GM12891 (cell line): ENCODE measurements at regions not wholly inside any gene's neighbourhood (a gene's known extent, or its start where the extent isn't known, plus 50 kb on each side); places are given as distances from the start of the nearest gene placed in this dataset.
"Not testable (repeated sequence)": the region's sequence is repeated elsewhere in the genome, so short reads cannot be mapped to it uniquely, and the experiment has no call there.

ENCODE experiments used
- DNase-seq: peaks from one replicate; pipeline ENCODE4 v3.0.0; 2011; ENCODE audit warnings: low spot score; ENCODE audit not compliant: insufficient read length
- FAIRE-seq: peaks from 2 replicates; lab custom pipeline; 2011; peaks lifted over from hg19 to GRCh38; lab: Jason Lieb, UNC
- PAX5 ChIP-seq: IDR thresholded peaks from 2 replicates; pipeline ENCODE4 v1.6.1; 2011; ENCODE audit warnings: low read length, moderate library complexity, mild to moderate bottlenecking; ENCODE audit not compliant: insufficient read depth, severe bottlenecking
- POLR2A ChIP-seq: IDR thresholded peaks from 2 replicates; pipeline ENCODE4 v1.6.1; 2011; ENCODE audit warnings: low read depth, low read length, control low read depth
- POLR2AphosphoS5 ChIP-seq: IDR thresholded peaks from 2 replicates; pipeline ENCODE4 v1.6.1; 2011; ENCODE audit warnings: low read depth, low read length, control low read depth
- POU2F2 ChIP-seq: IDR thresholded peaks from 2 replicates; pipeline ENCODE4 v1.6.1; 2011; ENCODE audit warnings: low read depth, mild to moderate bottlenecking, control low read depth, low read length, moderate library complexity
- SPI1 ChIP-seq: IDR thresholded peaks from 2 replicates; pipeline ENCODE4 v1.6.1; 2011; ENCODE audit warnings: low read depth, low read length, control low read depth
- TAF1 ChIP-seq: IDR thresholded peaks from 2 replicates; pipeline ENCODE4 v1.6.1; 2011; ENCODE audit warnings: low read depth, low read length, control low read depth

- DNase-seq (no peak), FAIRE-seq (no peak)
- TF ChIP-seq PAX5 (no peak), POU2F2 (no peak), POLR2AphosphoS5 (no peak), SPI1 (no peak)
These were observed 370.2 kb downstream of the SFMBT2 start for GRCh38 chr10:7040681-7041080.

GRCh38 chr10:7039859-7040258 is 371.0 kb downstream of the SFMBT2 start:
- DNase-seq (no peak), FAIRE-seq (no peak)
- no peak for TF ChIP-seq TAF1
- no peak for TF ChIP-seq POU2F2
- TF ChIP-seq POLR2AphosphoS5: no peak

GRCh38 chr10:7038416-7038815 is 372.4 kb downstream of the SFMBT2 start:
- DNase-seq (no peak), FAIRE-seq (no peak)
- TF ChIP-seq TAF1: no peak
- TF ChIP-seq PAX5: no peak
- TF ChIP-seq POU2F2: no peak
- no peak for TF ChIP-seq POLR2AphosphoS5
- no peak for TF ChIP-seq SPI1
- TF ChIP-seq POLR2A: no peak

GRCh38 chr10:7037434-7037833 is 373.4 kb downstream of the SFMBT2 start:
- FAIRE-seq: not testable (repeated sequence)

GRCh38 chr10:7036951-7037350 is 373.9 kb downstream of the SFMBT2 start:
- DNase-seq: no peak
- FAIRE-seq: no peak
- TF ChIP-seq SPI1 (no peak), POLR2AphosphoS5 (no peak), POLR2A (no peak), PAX5 (no peak), TAF1 (no peak), POU2F2 (no peak)

More at GRCh38 chr10:7037434-7037833, 373.4 kb downstream of the SFMBT2 start:
- not testable (repeated sequence) for DNase-seq

GRCh38 chr10:7035126-7035761 is 375.6 kb downstream of the SFMBT2 start:
- FAIRE-seq (no peak), DNase-seq (no peak)
- TF ChIP-seq PAX5: no peak
- no peak for TF ChIP-seq POU2F2
- TF ChIP-seq POLR2A: no peak
- TF ChIP-seq TAF1: no peak
- no peak for TF ChIP-seq POLR2AphosphoS5
- no peak for TF ChIP-seq SPI1

GRCh38 chr10:7033031-7033430 is 377.8 kb downstream of the SFMBT2 start:
- TF ChIP-seq POLR2A: no peak
- TF ChIP-seq TAF1: no peak
- TF ChIP-seq PAX5: no peak
- no peak for TF ChIP-seq SPI1
- no peak for TF ChIP-seq POLR2AphosphoS5
- TF ChIP-seq POU2F2: no peak
- FAIRE-seq: no peak
- DNase-seq: no peak

- TF ChIP-seq SPI1: no peak
- no peak for TF ChIP-seq POLR2AphosphoS5
- no peak for TF ChIP-seq POLR2A
- no peak for TF ChIP-seq PAX5
- no peak for TF ChIP-seq POU2F2
- TF ChIP-seq TAF1: no peak
- FAIRE-seq (no peak), DNase-seq (no peak)
These were observed 380.5 kb downstream of the SFMBT2 start for GRCh38 chr10:7030134-7030855.

- TF ChIP-seq POU2F2: no peak
- TF ChIP-seq POLR2A: no peak
- TF ChIP-seq POLR2AphosphoS5: no peak
- no peak for TF ChIP-seq PAX5
- TF ChIP-seq SPI1: no peak
- no peak for TF ChIP-seq TAF1
- DNase-seq: no peak
- FAIRE-seq: no peak
These were observed 381.2 kb downstream of the SFMBT2 start for GRCh38 chr10:7029672-7030071.

- no peak for FAIRE-seq
- DNase-seq: no peak
- TF ChIP-seq POLR2AphosphoS5 (no peak), POLR2A (no peak), TAF1 (no peak), PAX5 (no peak), POU2F2 (no peak), SPI1 (no peak)
These were observed 382.0 kb downstream of the SFMBT2 start for GRCh38 chr10:7028809-7029166.
